K562 (cell line): ENCODE measurements at regions not wholly inside any gene's neighbourhood (a gene's known extent, or its start where the extent isn't known, plus 50 kb on each side); places are given as distances from the start of the nearest gene placed in this dataset.

Source experiments
- ATAC-seq: fragments of 200-7000 bp; cut with Tn5 transposase; 3 replicates; pipeline ENCODE4 v1.9.1; 2020; ENCODE audit warnings: moderate library complexity
- BruUV-seq: library from RNA; stranded (reverse); fragments of 400-500 nt; replicated peaks from 2 replicates; lab custom pipeline; 2021; lab: Mats Ljungman, UMichigan
- CTCF ChIA-PET: fragments of 300-600 bp; formaldehyde crosslinking; extraction: SDS; loops from one replicate; lab custom pipeline; 2021; ENCODE audit warnings: low intra/inter-chr PET ratio; lab: Yijun Ruan, JAX
- POLR2A ChIA-PET: fragments of 300-600, 350-650 bp; sonication (Branson Sonifier 250); formaldehyde crosslinking; extraction: SDS; loops from one replicate; lab custom pipeline; 2021; ENCODE audit warnings: antibody characterized with exemption, inconsistent platforms; lab: Yijun Ruan, JAX
- DNase-seq, 4 experiments: peaks; one replicate each; pipeline versions ENCODE4 v3.0.0 to v3.0.0-alpha.2; 2011 to 2018; ENCODE audit warnings: low spot score in 3 of 4, mixed read lengths in 3 of 4; ENCODE audit errors: extremely low read depth in 1 of 4
- FAIRE-seq: peaks from 2 replicates; lab custom pipeline; 2011; peaks lifted over from hg19 to GRCh38; lab: Jason Lieb, UNC
- H2AFZ ChIP-seq: 2 replicates; pipeline ENCODE4 v1.6.0; 2011; ENCODE audit warnings: low read depth, low read length, control low read depth, inconsistent platforms
- H3K27ac ChIP-seq: fragments of 200-600 bp; 3 replicates; pipeline ENCODE4 v1.8.0; 2011; ENCODE audit warnings: low read depth, mild to moderate bottlenecking, control low read depth, inconsistent platforms, low read length, moderate library complexity, mixed read lengths; ENCODE audit errors: extremely low read depth
- H3K27me3 ChIP-seq, 2 experiments: fragments of 300-600 bp in 1 of 2; 2 replicates in 1 of 2; 3 replicates in 1 of 2; pipeline versions ENCODE4 v1.6.0 to v1.8.0; 2011; ENCODE audit warnings: inconsistent platforms in 2 of 2, low read length in 2 of 2, mild to moderate bottlenecking in 1 of 2, mixed read lengths in 1 of 2, moderate library complexity in 1 of 2; ENCODE audit not compliant: control insufficient read depth in 2 of 2, insufficient read depth in 2 of 2
- H3K36me3 ChIP-seq: fragments of 300-600 bp; 3 replicates; pipeline ENCODE4 v1.8.0; 2011; ENCODE audit warnings: mild to moderate bottlenecking, low read length, inconsistent platforms; ENCODE audit not compliant: control insufficient read depth, insufficient read depth
- H3K4me1 ChIP-seq, 2 experiments: fragments of 200-600 bp in 1 of 2; replicated peaks in 1 of 2; 2 replicates in 1 of 2; 3 replicates in 1 of 2; pipeline versions ENCODE4 v1.5.1 to v1.8.0; 2011; ENCODE audit warnings: inconsistent platforms in 2 of 2, low read length in 2 of 2, mild to moderate bottlenecking in 1 of 2, mixed read lengths in 1 of 2, moderate library complexity in 1 of 2; ENCODE audit not compliant: control insufficient read depth in 2 of 2, insufficient read depth in 2 of 2
- H3K4me2 ChIP-seq: 2 replicates; pipeline ENCODE4 v1.6.1; 2011; ENCODE audit warnings: low read length, control low read depth, inconsistent platforms, mixed read lengths; ENCODE audit not compliant: insufficient read depth
- H3K4me3 ChIP-seq: fragments of 200-600 bp; sonication (generic), shearing (Covaris generic); 2 replicates; pipeline ENCODE4 v1.5.1; 2016; ENCODE audit warnings: control low read depth, inconsistent platforms
- H3K79me2 ChIP-seq: fragments of 200-600 bp; 3 replicates; pipeline ENCODE4 v1.8.0; 2011; ENCODE audit warnings: low read length, inconsistent platforms; ENCODE audit not compliant: control insufficient read depth, insufficient read depth
- H3K9ac ChIP-seq, 2 experiments: 2 replicates each; pipeline versions ENCODE4 v1.6.0 to v1.6.1; 2011; ENCODE audit warnings: low read depth in 2 of 2, low read length in 2 of 2, control low read depth in 1 of 2, inconsistent platforms in 1 of 2, mild to moderate bottlenecking in 1 of 2, mixed read lengths in 1 of 2; ENCODE audit not compliant: insufficient read depth in 1 of 2
- H3K9me1 ChIP-seq: one replicate; pipeline ENCODE4 v1.6.0; 2011; ENCODE audit warnings: inconsistent platforms, mild to moderate bottlenecking, low read length, moderate library complexity; ENCODE audit not compliant: control insufficient read depth, insufficient read depth
- H3K9me3 ChIP-seq: replicated peaks from 2 replicates; pipeline ENCODE4 v1.5.1; 2011; ENCODE audit warnings: low read depth, low read length, inconsistent platforms; ENCODE audit not compliant: control insufficient read depth, insufficient read depth
- H4K20me1 ChIP-seq: replicated peaks from 2 replicates; pipeline ENCODE4 v1.6.1; 2011; ENCODE audit warnings: low read length, inconsistent platforms, mixed read lengths; ENCODE audit not compliant: control insufficient read depth, insufficient read depth
- CBX5 ChIP-seq: IDR thresholded peaks from 2 replicates; pipeline ENCODE4 v1.6.1; 2014; ENCODE audit warnings: low read depth, borderline replicate concordance
- CREB1 ChIP-seq, 2 experiments: sonication (generic) in 1 of 2; formaldehyde crosslinking in 1 of 2; IDR thresholded peaks; 2 replicates each; pipeline versions ENCODE4 v1.6.1 to v1.8.0; 2012 to 2022; ENCODE audit warnings: inconsistent platforms in 1 of 2, mild to moderate bottlenecking in 1 of 2, missing genetic modification reagents in 1 of 2, moderate library complexity in 1 of 2
- MLLT1 ChIP-seq, 2 experiments: fragments of 450-650 bp; IDR thresholded peaks; 2 replicates each; pipeline ENCODE4 v1.6.1; 2016
- PCBP2 ChIP-seq: fragments of 200-400 bp; formaldehyde crosslinking; IDR thresholded peaks from 2 replicates; pipeline ENCODE4 v1.6.1; 2018; ENCODE audit warnings: low read length, low read depth, mild to moderate bottlenecking, moderate library complexity; ENCODE audit not compliant: poor library complexity, severe bottlenecking
- SFPQ ChIP-seq: fragments of 200-400 bp; formaldehyde crosslinking; IDR thresholded peaks from 2 replicates; pipeline ENCODE4 v1.6.1; 2017; ENCODE audit warnings: mild to moderate bottlenecking, low read depth, low read length, moderate library complexity
- SMC3 ChIP-seq: conservative IDR thresholded peaks from 2 replicates; pipeline ENCODE4 v1.6.1; 2011; ENCODE audit warnings: low read depth, low read length, improper control_type of control experiment; ENCODE audit not compliant: insufficient read depth
- ZSCAN32 ChIP-seq: fragments of 450-650 bp; formaldehyde crosslinking; IDR thresholded peaks from 2 replicates; pipeline ENCODE4 v1.4.0; 2020; ENCODE audit warnings: mild to moderate bottlenecking, moderate library complexity
- WGBS: fragments of 100-300 bp; shearing (Covaris generic); methylation state at CpG from one replicate; pipeline ENCODE4 v1.1.6; 2016; ENCODE audit warnings: low coverage, mixed read lengths; ENCODE audit not compliant: insufficient coverage; ENCODE audit errors: missing lambda C conversion rate; 5-methylcytosine and 5-hydroxymethylcytosine counted together
- in situ Hi-C: fragments of 300-500 bp; cut with MboI; formaldehyde crosslinking; loops from 4 replicates; pipeline ENCODE4 v1.15.0; 2018; ENCODE audit warnings: inconsistent platforms, mixed read lengths
- intact Hi-C: fragments of 100-400 bp; cut with micrococcal nuclease; formaldehyde crosslinking; loops from 2 replicates; pipeline ENCODE4 v1.14.2; 2022

DNA sequence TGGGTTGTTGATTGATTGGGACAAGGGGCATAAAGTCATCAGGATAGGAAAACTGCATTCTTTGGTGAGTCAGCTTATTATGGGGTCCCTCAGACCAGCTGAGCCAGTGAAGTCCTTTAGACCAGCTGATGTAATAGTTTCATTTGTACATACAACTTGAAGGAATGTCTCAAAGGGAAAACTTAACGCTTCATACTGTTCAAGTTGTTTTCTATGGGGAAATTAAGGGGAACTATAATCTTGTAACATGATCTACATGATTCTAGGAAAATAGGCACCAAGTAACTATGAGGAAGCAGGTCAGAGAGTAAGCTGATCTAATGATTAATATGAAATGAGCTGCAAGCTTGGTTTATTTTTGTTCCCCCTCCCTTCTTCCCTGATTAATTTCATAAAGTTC is 175.1 kb upstream of the GRID2 start:
- Histone ChIP-seq H3K9ac (no peak overlapping the region), H3K9me1 (no peaks in the 10 kb centered on the region), H3K36me3 (no peaks in the 10 kb centered on the region), H4K20me1 (no peaks in the 10 kb centered on the region), H3K4me1 (no peaks in the 10 kb centered on the region), H2AFZ (no peak overlapping the region), H3K27me3 (no peaks in the 10 kb centered on the region), H3K4me3 (no peak overlapping the region), H3K79me2 (no peaks in the 10 kb centered on the region), H3K4me2 (no peak overlapping the region), H3K9me3 (no peaks in the 10 kb centered on the region), H3K27ac (no peak overlapping the region)
- FAIRE-seq, result no peak
- no peak for DNase-seq
- in situ Hi-C loops (no loop called here), intact Hi-C loops (no loop called here)
- no TSS peak for BruUV-seq
- ChIA-PET CTCF (no interaction called here), POLR2A (no interaction called here)
- TF ChIP-seq CBX5 (no peak), CREB1 (IDR thresholded peaks at IDR 0.05) (no peak), CREB1 (CRISPR knock-in tag; IDR thresholded peaks at IDR 0.05) (no peak)
- WGBS, result 16% methylated on average over 1 of the region's 1 CpG
- ATAC-seq, result no peak

DNA sequence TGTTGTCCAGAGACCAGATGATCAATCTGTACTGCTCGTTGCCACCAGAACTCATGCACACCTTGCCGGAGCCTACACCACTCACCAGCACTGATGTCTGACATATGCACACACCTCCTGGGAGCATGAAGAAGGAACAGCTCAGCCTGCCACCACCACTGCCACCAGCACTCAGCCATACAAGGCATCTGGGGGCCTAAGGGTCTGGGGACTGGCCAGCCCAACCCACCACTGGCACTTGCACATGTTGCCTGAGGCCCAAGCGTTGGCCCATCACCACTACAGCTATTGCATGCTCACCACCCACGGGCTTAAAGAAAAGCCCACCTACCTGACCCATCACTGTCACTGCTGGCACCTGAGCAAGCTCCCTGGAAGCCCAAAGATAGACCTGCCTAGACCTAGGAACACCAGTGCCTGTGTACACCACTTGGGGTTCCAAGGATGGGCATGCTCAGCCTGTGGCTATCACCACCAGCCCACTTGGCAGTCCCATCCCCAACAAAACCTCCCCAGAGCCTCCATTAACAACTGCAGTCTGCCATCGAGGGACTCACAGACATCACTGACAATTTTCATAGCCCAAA is 174.3 kb upstream of the GRID2 start:
- no peak overlapping the region for H3K27ac ChIP-seq
- no peaks in the 10 kb centered on the region for H3K36me3 ChIP-seq
- H4K20me1 ChIP-seq, result no peaks in the 10 kb centered on the region
- H3K4me1 ChIP-seq, result no peaks in the 10 kb centered on the region
- no peak overlapping the region for H3K9ac ChIP-seq
- in situ Hi-C loops (no loop called here), intact Hi-C loops (no loop called here)
- BruUV-seq, result no TSS peak
- ChIA-PET POLR2A (no interaction called here), CTCF (no interaction called here)
- ATAC-seq (no peak), DNase-seq (no peak), FAIRE-seq (no peak)
- no peak overlapping the region for H3K4me3 ChIP-seq
- H3K4me2 ChIP-seq, result no peak overlapping the region
- H3K79me2 ChIP-seq, result no peaks in the 10 kb centered on the region
- 8% methylated on average over 5 of the region's 5 CpGs for WGBS
- TF ChIP-seq SMC3 (no peak), MLLT1 (IDR thresholded peaks at IDR 0.05) (no peak), ZSCAN32 (CRISPR knock-in tag) (no peak), PCBP2 (no peak), SFPQ (no peak)
- no peaks in the 10 kb centered on the region for H3K27me3 ChIP-seq
- no peaks in the 10 kb centered on the region for H3K9me3 ChIP-seq
- H3K9me1 ChIP-seq, result no peaks in the 10 kb centered on the region
- H2AFZ ChIP-seq, result no peak overlapping the region
